Gastrocnemius medialis (tissue), 4 donors: ENCODE measurements at regions not wholly inside any gene's neighbourhood (a gene's known extent, or its start where the extent isn't known, plus 50 kb on each side); places are given as distances from the start of the nearest gene placed in this dataset.

Experiments used
- CTCF ChIP-seq, 5 experiments: fragments of 450-650 bp in 3 of 5; fragments of 200-600 bp in 2 of 5; sonication (generic) in 2 of 5; IDR thresholded peaks in 4 of 5; conservative IDR thresholded peaks in 1 of 5; 1 replicate in 4 of 5; 2 replicates in 1 of 5; pipeline ENCODE4 v1.5.1; 2016 to 2019; ENCODE audit warnings: antibody characterized with exemption in 5 of 5, mild to moderate bottlenecking in 3 of 5, moderate library complexity in 3 of 5
- POLR2A ChIP-seq, 2 donors: fragments of 450-650 bp; IDR thresholded peaks; one replicate each; pipeline ENCODE4 v1.6.1; 2017; ENCODE audit warnings: antibody characterized with exemption in 2 of 2, mild to moderate bottlenecking in 2 of 2, moderate library complexity in 2 of 2

GRCh38 chr3:13713396-13713795 lies 164.5 kb downstream of the FBLN2 start:
- TF ChIP-seq POLR2A (IDR thresholded peaks at IDR 0.05): no peak
- TF ChIP-seq CTCF (IDR thresholded peaks at IDR 0.05 in 4 of 5, conservative IDR thresholded peaks at IDR 0.05 in 1 of 5): no peak
